OCI-LY7 (cell line): ENCODE measurements at regions not wholly inside any gene's neighbourhood (a gene's known extent, or its start where the extent isn't known, plus 50 kb on each side); places are given as distances from the start of the nearest gene placed in this dataset.

ENCODE experiments used
- BruUV-seq: library from RNA; stranded (reverse); fragments of 400-500 nt; replicated peaks from 2 replicates; lab custom pipeline; 2021; lab: Mats Ljungman, UMichigan
- CTCF ChIA-PET: fragments of 300-600 bp; sonication (Branson Sonifier 250); formaldehyde crosslinking; loops from one replicate; lab custom pipeline; 2022; ENCODE audit warnings: antibody characterized with exemption; ENCODE audit not compliant: unreplicated experiment; lab: Charles Lee
- POLR2A ChIA-PET: fragments of 300-600 bp; sonication (Branson Sonifier 250); formaldehyde crosslinking; loops from one replicate; lab custom pipeline; 2022; ENCODE audit warnings: antibody characterized with exemption; lab: Charles Lee
- DNase-seq: peaks from one replicate; pipeline ENCODE4 v3.0.0-alpha.2; 2015; ENCODE audit warnings: low spot score
- H2AFZ ChIP-seq: fragments of 200-600 bp; sonication (generic), shearing (Covaris generic); 2 replicates; pipeline ENCODE4 v1.6.1; 2014; ENCODE audit warnings: mild to moderate bottlenecking, antibody characterized with exemption, low read length, moderate library complexity
- H3K27ac ChIP-seq: fragments of 200-600 bp; sonication (generic); 2 replicates; pipeline ENCODE4 v1.5.1; 2014; ENCODE audit warnings: mixed run types, low read depth, mild to moderate bottlenecking, moderate library complexity, low read length, inconsistent platforms; ENCODE audit not compliant: poor library complexity, severe bottlenecking
- H3K36me3 ChIP-seq: fragments of 200-600 bp; sonication (generic); 2 replicates; pipeline ENCODE4 v1.6.1; 2014; ENCODE audit warnings: mild to moderate bottlenecking, antibody characterized with exemption, low read length, moderate library complexity, mixed read lengths; ENCODE audit not compliant: insufficient read depth
- H3K4me1 ChIP-seq: fragments of 200-600 bp; sonication (generic); 2 replicates; pipeline ENCODE4 v1.5.1; 2014; ENCODE audit warnings: mild to moderate bottlenecking, low read length; ENCODE audit not compliant: insufficient read depth, poor library complexity, severe bottlenecking
- H3K4me2 ChIP-seq: fragments of 200-600 bp; sonication (generic); 2 replicates; pipeline ENCODE4 v1.6.1; 2014; ENCODE audit warnings: mild to moderate bottlenecking, low read length
- H3K4me3 ChIP-seq: fragments of 200-600 bp; sonication (generic); 2 replicates; pipeline ENCODE4 v1.5.1; 2014; ENCODE audit warnings: mild to moderate bottlenecking, low read depth, low read length; ENCODE audit not compliant: poor library complexity, severe bottlenecking
- H3K79me2 ChIP-seq: fragments of 200-600 bp; sonication (generic); 2 replicates; pipeline ENCODE4 v1.6.1; 2016; ENCODE audit warnings: low read depth, mild to moderate bottlenecking, low read length, moderate library complexity, mixed read lengths; ENCODE audit not compliant: insufficient read depth
- H3K9me2 ChIP-seq: fragments of 200-600 bp; sonication (generic); 2 replicates; pipeline ENCODE4 v1.6.1; 2016; ENCODE audit warnings: mild to moderate bottlenecking, low read length, mixed read lengths; ENCODE audit not compliant: insufficient read depth
- H3K9me3 ChIP-seq: fragments of 200-600 bp; sonication (generic); 2 replicates; pipeline ENCODE4 v1.6.1; 2014; ENCODE audit warnings: mild to moderate bottlenecking, mixed run types, low read length, mixed read lengths
- H4K20me1 ChIP-seq: fragments of 200-600 bp; sonication (generic); 2 replicates; pipeline ENCODE4 v1.6.1; 2014; ENCODE audit warnings: mild to moderate bottlenecking, antibody characterized with exemption, low read length, moderate library complexity, mixed read lengths; ENCODE audit not compliant: insufficient read depth
- EZH2phosphoT487 ChIP-seq: fragments of 200-600 bp; sonication (generic); IDR thresholded peaks from 2 replicates; pipeline ENCODE4 v1.6.1; 2018; ENCODE audit warnings: low read depth, borderline replicate concordance, mild to moderate bottlenecking, mixed run types, antibody characterized with exemption, low read length, moderate library complexity, mixed read lengths
- intact Hi-C: fragments of 100-400 bp; cut with micrococcal nuclease; formaldehyde crosslinking; loops from one replicate; pipeline ENCODE4 v1.10.0; 2022; ENCODE audit not compliant: unreplicated experiment
- TF ChIP-seq, protein P1 (sequence below): fragments of 200-600 bp; sonication (generic); conservative IDR thresholded peaks from 2 replicates; pipeline ENCODE4 v1.5.1; 2014; ENCODE audit warnings: mild to moderate bottlenecking, antibody characterized with exemption, low read length, moderate library complexity, mixed read lengths

DNA sequence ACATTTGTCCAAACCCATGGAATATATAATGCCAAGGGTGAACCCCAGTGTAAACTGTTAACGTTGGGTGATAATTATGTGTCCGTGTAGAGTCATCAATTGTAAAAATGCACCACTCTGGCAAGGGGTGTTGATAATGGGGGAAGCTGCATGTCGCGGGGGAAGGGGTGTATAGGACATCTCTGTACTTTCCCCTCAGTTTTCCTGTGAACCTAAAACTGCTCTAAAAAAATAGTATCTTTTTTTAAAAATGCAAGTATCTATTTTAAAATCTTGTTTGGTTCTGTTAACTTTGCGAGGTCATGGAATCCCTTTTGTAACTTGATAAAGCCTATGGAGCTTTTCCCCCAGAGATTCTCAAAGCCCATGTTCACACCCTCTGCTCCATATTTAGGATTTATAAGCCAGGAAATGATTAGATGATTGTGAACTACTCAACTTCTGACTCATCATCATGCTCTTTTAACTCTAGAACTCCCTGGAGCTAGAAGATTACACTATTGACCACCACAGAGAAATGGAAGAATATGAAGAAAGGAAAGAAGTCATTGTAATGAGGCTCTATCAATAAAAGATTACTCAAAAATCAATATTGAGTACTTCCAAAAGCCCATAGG, 56.1 kb upstream of the C3orf49 start:
- H3K9me2 ChIP-seq, result no peaks in the 10 kb centered on the region
- no peaks in the 10 kb centered on the region for H3K79me2 ChIP-seq
- no peaks in the 10 kb centered on the region for H4K20me1 ChIP-seq
- BruUV-seq, result no TSS peak
- DNase-seq, result no peak
- no peaks in the 10 kb centered on the region for H3K36me3 ChIP-seq
- H3K9me3 ChIP-seq, result no peaks in the 10 kb centered on the region
- H3K4me3 ChIP-seq, result no peak overlapping the region
- TF ChIP-seq, protein P1, sequence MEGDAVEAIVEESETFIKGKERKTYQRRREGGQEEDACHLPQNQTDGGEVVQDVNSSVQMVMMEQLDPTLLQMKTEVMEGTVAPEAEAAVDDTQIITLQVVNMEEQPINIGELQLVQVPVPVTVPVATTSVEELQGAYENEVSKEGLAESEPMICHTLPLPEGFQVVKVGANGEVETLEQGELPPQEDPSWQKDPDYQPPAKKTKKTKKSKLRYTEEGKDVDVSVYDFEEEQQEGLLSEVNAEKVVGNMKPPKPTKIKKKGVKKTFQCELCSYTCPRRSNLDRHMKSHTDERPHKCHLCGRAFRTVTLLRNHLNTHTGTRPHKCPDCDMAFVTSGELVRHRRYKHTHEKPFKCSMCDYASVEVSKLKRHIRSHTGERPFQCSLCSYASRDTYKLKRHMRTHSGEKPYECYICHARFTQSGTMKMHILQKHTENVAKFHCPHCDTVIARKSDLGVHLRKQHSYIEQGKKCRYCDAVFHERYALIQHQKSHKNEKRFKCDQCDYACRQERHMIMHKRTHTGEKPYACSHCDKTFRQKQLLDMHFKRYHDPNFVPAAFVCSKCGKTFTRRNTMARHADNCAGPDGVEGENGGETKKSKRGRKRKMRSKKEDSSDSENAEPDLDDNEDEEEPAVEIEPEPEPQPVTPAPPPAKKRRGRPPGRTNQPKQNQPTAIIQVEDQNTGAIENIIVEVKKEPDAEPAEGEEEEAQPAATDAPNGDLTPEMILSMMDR, result no peak
- no peak for TF ChIP-seq EZH2phosphoT487
- H3K4me2 ChIP-seq, result no peak overlapping the region
- no peak overlapping the region for H2AFZ ChIP-seq
- CTCF ChIA-PET, result no interaction called here
- no peaks in the 10 kb centered on the region for H3K4me1 ChIP-seq
- no peak overlapping the region for H3K27ac ChIP-seq
- POLR2A ChIA-PET, result no interaction called here
- intact Hi-C loops, result no loop called here

DNA sequence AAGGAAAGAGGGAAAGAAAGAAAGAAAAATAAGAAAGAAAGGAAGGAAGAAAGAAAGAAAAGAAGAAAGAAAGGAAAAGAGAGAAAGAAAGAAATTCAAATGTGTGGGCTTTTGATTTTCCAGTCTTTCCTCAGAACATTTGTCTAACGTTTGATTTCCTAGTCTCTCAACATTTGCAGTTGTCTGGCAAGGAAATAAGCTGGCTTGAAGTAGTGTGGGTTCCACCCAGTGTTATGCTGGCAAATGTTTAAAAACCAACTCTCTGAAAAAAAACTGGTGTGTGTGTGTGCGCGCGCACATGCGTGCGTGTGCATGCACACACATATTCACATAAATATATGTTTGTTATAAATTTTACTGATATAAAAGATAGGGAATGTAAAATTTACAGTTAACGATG, 54.6 kb upstream of the C3orf49 start:
- no peak overlapping the region for H3K4me2 ChIP-seq
- H3K4me1 ChIP-seq, result no peaks in the 10 kb centered on the region
- ChIA-PET CTCF (no interaction called here), POLR2A (no interaction called here)
- no peaks in the 10 kb centered on the region for H3K79me2 ChIP-seq
- no peak for DNase-seq
- no peak overlapping the region for H3K27ac ChIP-seq
- no peak overlapping the region for H2AFZ ChIP-seq
- no peaks in the 10 kb centered on the region for H3K9me2 ChIP-seq
- H3K9me3 ChIP-seq, result no peaks in the 10 kb centered on the region
- TF ChIP-seq, protein P1, result no peak
- TF ChIP-seq EZH2phosphoT487, result no peak
- BruUV-seq, result no TSS peak
- H3K36me3 ChIP-seq, result no peaks in the 10 kb centered on the region
- intact Hi-C loops, result no loop called here
- no peak overlapping the region for H3K4me3 ChIP-seq
- no peaks in the 10 kb centered on the region for H4K20me1 ChIP-seq

GRCh38 chr3:63766261-63766660, 52.8 kb upstream of the C3orf49 start:
- Histone ChIP-seq H4K20me1 (no peaks in the 10 kb centered on the region), H3K4me1 (no peaks in the 10 kb centered on the region), H3K9me2 (no peaks in the 10 kb centered on the region), H3K9me3 (no peaks in the 10 kb centered on the region), H2AFZ (no peak overlapping the region), H3K27ac (no peak overlapping the region), H3K36me3 (no peaks in the 10 kb centered on the region), H3K4me3 (no peak overlapping the region), H3K79me2 (no peaks in the 10 kb centered on the region), H3K4me2 (no peak overlapping the region)
- ChIA-PET CTCF (no interaction called here), POLR2A (no interaction called here)
- TF ChIP-seq, protein P1, result no peak
- TF ChIP-seq EZH2phosphoT487, result no peak
- no peak for DNase-seq
- BruUV-seq, result no TSS peak
- intact Hi-C loops, result no loop called here
